T-helper 17 cell (primary cell): ENCODE measurements at regions not wholly inside any gene's neighbourhood (a gene's known extent, or its start where the extent isn't known, plus 50 kb on each side); places are given as distances from the start of the nearest gene placed in this dataset.

ENCODE experiments used
- ATAC-seq: fragments of 150-1000 bp; cut with Tn5 transposase; 2 replicates; pipeline ENCODE4 v1.10.0; 2021; ENCODE audit warnings: mild to moderate bottlenecking, moderate library complexity
- DNase-seq, 3 donors: peaks; one replicate each; pipeline versions ENCODE4 v3.0.0 to v3.0.0-alpha.2; 2020 to 2021
- H3K9me3 ChIP-seq: one replicate; pipeline ENCODE4 v1.7.0; 2013; ENCODE audit warnings: low read length, mild to moderate bottlenecking; ENCODE audit not compliant: control insufficient read depth, poor library complexity, severe bottlenecking
- H3K27ac Mint-ChIP-seq: one replicate; pipeline ENCODE4 v1.8.0; 2022; ENCODE audit warnings: mild to moderate bottlenecking, moderate library complexity, mixed read lengths
- H3K27me3 Mint-ChIP-seq: one replicate; pipeline ENCODE4 v1.8.0; 2022; ENCODE audit warnings: mixed read lengths
- H3K36me3 Mint-ChIP-seq: one replicate; pipeline ENCODE4 v1.8.0; 2022; ENCODE audit warnings: low read depth, mixed read lengths
- H3K4me1 Mint-ChIP-seq: one replicate; pipeline ENCODE4 v1.8.0; 2022; ENCODE audit warnings: mild to moderate bottlenecking, mixed read lengths
- H3K4me3 Mint-ChIP-seq: one replicate; pipeline ENCODE4 v1.8.0; 2022; ENCODE audit warnings: mild to moderate bottlenecking, moderate library complexity, mixed read lengths

- Mint-ChIP-seq H3K4me3 (no peak overlapping the region), H3K27me3 (peaks cover 38% of the 10 kb centered on the region), H3K4me1 (peaks cover 2% of the 10 kb centered on the region), H3K27ac (no peak overlapping the region), H3K36me3 (peaks cover 2% of the 10 kb centered on the region)
- DNase-seq = no peak
- ATAC-seq = no peak
- H3K9me3 ChIP-seq = no peaks in the 10 kb centered on the region
Measured at GRCh38 chr14:101616202-101616601, 54.9 kb downstream of the DIO3 start.

- H3K36me3 Mint-ChIP-seq = no peaks in the 10 kb centered on the region
- DNase-seq = no peak
- no peaks in the 10 kb centered on the region for H3K9me3 ChIP-seq
- ATAC-seq = no peak
- peaks cover 24% of the 10 kb centered on the region for H3K27me3 Mint-ChIP-seq
- no peak overlapping the region for H3K4me3 Mint-ChIP-seq
- H3K27ac Mint-ChIP-seq = no peak overlapping the region
- peaks cover 2% of the 10 kb centered on the region for H3K4me1 Mint-ChIP-seq
Measured at GRCh38 chr14:101619484-101619883, 58.2 kb downstream of the DIO3 start.

- ATAC-seq = no peak
- no peak overlapping the region for H3K27ac Mint-ChIP-seq
- no peaks in the 10 kb centered on the region for H3K36me3 Mint-ChIP-seq
- no peak for DNase-seq
- peaks cover 2% of the 10 kb centered on the region for H3K4me1 Mint-ChIP-seq
- no peaks in the 10 kb centered on the region for H3K9me3 ChIP-seq
- H3K4me3 Mint-ChIP-seq = no peak overlapping the region
- peaks cover 18% of the 10 kb centered on the region for H3K27me3 Mint-ChIP-seq
Measured at GRCh38 chr14:101620031-101620788, 58.9 kb downstream of the DIO3 start.

GRCh38 chr14:101620821-101621785 lies 59.8 kb downstream of the DIO3 start:
- H3K4me3 Mint-ChIP-seq = no peak overlapping the region
- H3K4me1 Mint-ChIP-seq = peaks cover 5% of the 10 kb centered on the region
- H3K36me3 Mint-ChIP-seq = no peaks in the 10 kb centered on the region
- ATAC-seq (no peak), DNase-seq (no peak)
- H3K9me3 ChIP-seq = no peaks in the 10 kb centered on the region
- peaks cover 15% of the 10 kb centered on the region for H3K27me3 Mint-ChIP-seq
- H3K27ac Mint-ChIP-seq = no peak overlapping the region

GRCh38 chr14:101622251-101623076 lies 61.2 kb downstream of the DIO3 start:
- no peaks in the 10 kb centered on the region for H3K36me3 Mint-ChIP-seq
- H3K27me3 Mint-ChIP-seq = peaks cover 15% of the 10 kb centered on the region
- H3K4me1 Mint-ChIP-seq = peaks cover 5% of the 10 kb centered on the region
- no peaks in the 10 kb centered on the region for H3K9me3 ChIP-seq
- no peak overlapping the region for H3K4me3 Mint-ChIP-seq
- DNase-seq = no peak
- no peak for ATAC-seq
- no peak overlapping the region for H3K27ac Mint-ChIP-seq

GRCh38 chr14:101623077-101623372 lies 61.7 kb downstream of the DIO3 start:
- H3K4me1 Mint-ChIP-seq = peaks cover 6% of the 10 kb centered on the region
- peaks cover 19% of the 10 kb centered on the region for H3K27me3 Mint-ChIP-seq
- H3K4me3 Mint-ChIP-seq = no peak overlapping the region
- ATAC-seq (no peak), DNase-seq (no peak)
- no peak overlapping the region for H3K27ac Mint-ChIP-seq
- H3K36me3 Mint-ChIP-seq = no peaks in the 10 kb centered on the region
- H3K9me3 ChIP-seq = no peaks in the 10 kb centered on the region

- DNase-seq (no peak), ATAC-seq (no peak)
- H3K9me3 ChIP-seq = no peaks in the 10 kb centered on the region
- H3K4me3 Mint-ChIP-seq = no peak overlapping the region
- no peak overlapping the region for H3K27ac Mint-ChIP-seq
- no peaks in the 10 kb centered on the region for H3K36me3 Mint-ChIP-seq
- H3K27me3 Mint-ChIP-seq = peaks cover 20% of the 10 kb centered on the region
- peaks cover 7% of the 10 kb centered on the region for H3K4me1 Mint-ChIP-seq
Measured at GRCh38 chr14:101623685-101624444, 62.6 kb downstream of the DIO3 start.

- H3K36me3 Mint-ChIP-seq = no peaks in the 10 kb centered on the region
- no peak overlapping the region for H3K4me3 Mint-ChIP-seq
- no peak overlapping the region for H3K27ac Mint-ChIP-seq
- no peaks in the 10 kb centered on the region for H3K9me3 ChIP-seq
- peaks cover 15% of the 10 kb centered on the region for H3K27me3 Mint-ChIP-seq
- peaks cover 6% of the 10 kb centered on the region for H3K4me1 Mint-ChIP-seq
- ATAC-seq (no peak), DNase-seq (no peak)
Measured at GRCh38 chr14:101624536-101624935, 63.2 kb downstream of the DIO3 start.

- ATAC-seq = no peak
- Mint-ChIP-seq H3K4me1 (peaks cover 6% of the 10 kb centered on the region), H3K4me3 (no peak overlapping the region), H3K27ac (no peak overlapping the region), H3K27me3 (peaks cover 15% of the 10 kb centered on the region), H3K36me3 (no peaks in the 10 kb centered on the region)
- DNase-seq = no peak
- no peaks in the 10 kb centered on the region for H3K9me3 ChIP-seq
Measured at GRCh38 chr14:101625336-101626097, 64.2 kb downstream of the DIO3 start.

GRCh38 chr14:101626331-101626730 lies 65.0 kb downstream of the DIO3 start:
- H3K4me3 Mint-ChIP-seq = no peak overlapping the region
- no peaks in the 10 kb centered on the region for H3K9me3 ChIP-seq
- peaks cover 6% of the 10 kb centered on the region for H3K4me1 Mint-ChIP-seq
- DNase-seq (no peak), ATAC-seq (no peak)
- H3K27me3 Mint-ChIP-seq = peaks cover 15% of the 10 kb centered on the region
- no peak overlapping the region for H3K27ac Mint-ChIP-seq
- no peaks in the 10 kb centered on the region for H3K36me3 Mint-ChIP-seq

- Mint-ChIP-seq H3K4me3 (peak overlapping the region; percentile 57), H3K36me3 (no peaks in the 10 kb centered on the region), H3K27ac (no peak overlapping the region), H3K4me1 (peaks cover 6% of the 10 kb centered on the region), H3K27me3 (peaks cover 15% of the 10 kb centered on the region)
- no peaks in the 10 kb centered on the region for H3K9me3 ChIP-seq
- DNase-seq = no peak
- ATAC-seq = no peak
Measured at GRCh38 chr14:101627915-101628262, 66.6 kb downstream of the DIO3 start.

GRCh38 chr14:101628471-101628966 lies 67.2 kb downstream of the DIO3 start:
- no peaks in the 10 kb centered on the region for H3K9me3 ChIP-seq
- DNase-seq = peak; percentile 55 to 75 (median 63)
- Mint-ChIP-seq H3K36me3 (peaks cover 2% of the 10 kb centered on the region), H3K27me3 (peaks cover 15% of the 10 kb centered on the region), H3K4me3 (no peak overlapping the region), H3K27ac (no peak overlapping the region), H3K4me1 (peaks cover 6% of the 10 kb centered on the region)
- ATAC-seq = peak; percentile 95
